H1 (cell line): ENCODE measurements at regions not wholly inside any gene's neighbourhood (a gene's known extent, or its start where the extent isn't known, plus 50 kb on each side); places are given as distances from the start of the nearest gene placed in this dataset.

Source experiments
- BRCA1 ChIP-seq: IDR thresholded peaks from 2 replicates; pipeline ENCODE4 v1.6.1; 2012; ENCODE audit warnings: low read depth, low read length, improper control_type of control experiment
- CBX8 ChIP-seq: fragments of 300-800, 300-1000 bp; sonication (generic); IDR thresholded peaks from 2 replicates; pipeline ENCODE4 v1.7.1; 2016; ENCODE audit warnings: low read depth, low read length, borderline replicate concordance
- EP300 ChIP-seq, 2 experiments: IDR thresholded peaks; 1 replicate in 1 of 2; 2 replicates in 1 of 2; pipeline ENCODE4 v1.6.1; 2011 to 2012; ENCODE audit warnings: low read depth in 2 of 2, low read length in 2 of 2, mild to moderate bottlenecking in 2 of 2, borderline replicate concordance in 1 of 2, inconsistent platforms in 1 of 2, moderate library complexity in 1 of 2
- HDAC6 ChIP-seq: IDR thresholded peaks from one replicate; pipeline ENCODE4 v1.7.1; 2012; ENCODE audit warnings: low read depth, mild to moderate bottlenecking, inconsistent platforms, low read length, moderate library complexity
- JUN ChIP-seq: IDR thresholded peaks from 2 replicates; pipeline ENCODE4 v1.6.1; 2011; ENCODE audit warnings: low read depth, mild to moderate bottlenecking, improper control_type of control experiment, low read length
- POLR2A ChIP-seq, 2 experiments: IDR thresholded peaks; 1 replicate in 1 of 2; 2 replicates in 1 of 2; pipeline ENCODE4 v1.6.1; 2011; ENCODE audit warnings: low read depth in 2 of 2, low read length in 2 of 2, mild to moderate bottlenecking in 2 of 2; ENCODE audit errors: control extremely low read depth in 1 of 2
- POU5F1 ChIP-seq: IDR thresholded peaks from 2 replicates; pipeline ENCODE4 v1.6.1; 2011; ENCODE audit warnings: low read depth, mild to moderate bottlenecking, low read length, moderate library complexity
- SP1 ChIP-seq: IDR thresholded peaks from 2 replicates; pipeline ENCODE4 v1.6.1; 2011; ENCODE audit warnings: low read depth, low read length
- TF ChIP-seq, protein P1 (sequence below), 3 experiments: IDR thresholded peaks; 1 replicate in 2 of 3; 2 replicates in 1 of 3; pipeline versions ENCODE4 v1.5.1 to v1.6.1; 2011; ENCODE audit warnings: low read length in 3 of 3, mild to moderate bottlenecking in 3 of 3, inconsistent platforms in 2 of 3, low read depth in 1 of 3, moderate library complexity in 1 of 3; ENCODE audit not compliant: insufficient read depth in 1 of 3; ENCODE audit errors: control extremely low read depth in 1 of 3
- TF ChIP-seq, protein P2 (sequence below): IDR thresholded peaks from 2 replicates; pipeline ENCODE4 v1.6.1; 2012; ENCODE audit warnings: inconsistent platforms
- TF ChIP-seq, protein P3 (sequence below): IDR thresholded peaks from 2 replicates; pipeline ENCODE4 v1.6.1; 2011; ENCODE audit warnings: low read length, improper control_type of control experiment

DNA sequence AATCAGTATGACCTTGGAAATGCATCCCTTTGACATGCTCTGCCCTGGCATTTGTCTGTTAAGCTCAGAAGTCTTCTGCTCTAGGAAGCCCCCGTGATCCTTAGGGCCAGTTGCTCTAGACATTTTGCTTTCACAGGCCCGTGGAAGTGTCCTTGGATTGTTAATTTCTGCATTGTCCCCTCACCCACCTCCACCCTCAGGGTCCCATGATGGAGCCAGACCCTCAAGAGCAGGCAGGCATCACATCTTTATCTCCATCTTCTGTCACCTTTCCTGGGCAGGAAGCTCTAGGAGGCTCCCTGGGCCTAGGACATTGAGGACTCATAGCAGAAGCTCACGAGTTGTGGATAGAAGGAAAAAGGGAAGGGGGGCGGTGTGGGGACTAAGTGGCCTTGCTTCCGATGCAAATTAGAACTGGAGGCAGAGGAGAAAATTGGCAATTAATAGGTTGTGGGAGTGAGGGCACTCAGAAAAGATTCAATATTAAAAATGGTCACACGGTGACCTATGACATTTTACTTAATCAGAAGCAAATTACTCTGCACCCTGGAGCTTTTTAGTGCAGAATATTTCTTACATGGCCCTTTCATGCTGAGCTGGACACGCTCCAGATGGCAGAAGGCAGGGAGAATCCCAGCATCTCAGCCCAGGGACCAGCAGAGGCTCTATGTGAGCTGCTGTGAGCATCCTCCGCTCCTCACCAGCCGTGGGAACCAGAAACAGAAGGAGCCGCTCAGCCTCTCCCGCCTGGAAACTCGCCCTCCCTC, 185.0 kb downstream of the MATN1 start:
- TF ChIP-seq, protein P1, sequence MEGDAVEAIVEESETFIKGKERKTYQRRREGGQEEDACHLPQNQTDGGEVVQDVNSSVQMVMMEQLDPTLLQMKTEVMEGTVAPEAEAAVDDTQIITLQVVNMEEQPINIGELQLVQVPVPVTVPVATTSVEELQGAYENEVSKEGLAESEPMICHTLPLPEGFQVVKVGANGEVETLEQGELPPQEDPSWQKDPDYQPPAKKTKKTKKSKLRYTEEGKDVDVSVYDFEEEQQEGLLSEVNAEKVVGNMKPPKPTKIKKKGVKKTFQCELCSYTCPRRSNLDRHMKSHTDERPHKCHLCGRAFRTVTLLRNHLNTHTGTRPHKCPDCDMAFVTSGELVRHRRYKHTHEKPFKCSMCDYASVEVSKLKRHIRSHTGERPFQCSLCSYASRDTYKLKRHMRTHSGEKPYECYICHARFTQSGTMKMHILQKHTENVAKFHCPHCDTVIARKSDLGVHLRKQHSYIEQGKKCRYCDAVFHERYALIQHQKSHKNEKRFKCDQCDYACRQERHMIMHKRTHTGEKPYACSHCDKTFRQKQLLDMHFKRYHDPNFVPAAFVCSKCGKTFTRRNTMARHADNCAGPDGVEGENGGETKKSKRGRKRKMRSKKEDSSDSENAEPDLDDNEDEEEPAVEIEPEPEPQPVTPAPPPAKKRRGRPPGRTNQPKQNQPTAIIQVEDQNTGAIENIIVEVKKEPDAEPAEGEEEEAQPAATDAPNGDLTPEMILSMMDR (IDR thresholded peaks at IDR 0.05; ENCODE audit: control extremely low read depth in 1 of 3, insufficient read depth in 1 of 3, low read depth in 1 of 3, low read length in 3 of 3), result no peak
- TF ChIP-seq BRCA1 (no peak), POLR2A (IDR thresholded peaks at IDR 0.05; ENCODE audit: control extremely low read depth in 1 of 2, low read depth in 2 of 2, low read length in 2 of 2) (no peak), EP300 (IDR thresholded peaks at IDR 0.05; ENCODE audit: borderline replicate concordance in 1 of 2, low read depth in 2 of 2, low read length in 2 of 2) (no peak), POU5F1 (no peak), CBX8 (no peak), SP1 (no peak), HDAC6 (no peak), JUN (no peak)
- TF ChIP-seq, protein P2, sequence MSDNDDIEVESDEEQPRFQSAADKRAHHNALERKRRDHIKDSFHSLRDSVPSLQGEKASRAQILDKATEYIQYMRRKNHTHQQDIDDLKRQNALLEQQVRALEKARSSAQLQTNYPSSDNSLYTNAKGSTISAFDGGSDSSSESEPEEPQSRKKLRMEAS, result no peak
- TF ChIP-seq, protein P3, sequence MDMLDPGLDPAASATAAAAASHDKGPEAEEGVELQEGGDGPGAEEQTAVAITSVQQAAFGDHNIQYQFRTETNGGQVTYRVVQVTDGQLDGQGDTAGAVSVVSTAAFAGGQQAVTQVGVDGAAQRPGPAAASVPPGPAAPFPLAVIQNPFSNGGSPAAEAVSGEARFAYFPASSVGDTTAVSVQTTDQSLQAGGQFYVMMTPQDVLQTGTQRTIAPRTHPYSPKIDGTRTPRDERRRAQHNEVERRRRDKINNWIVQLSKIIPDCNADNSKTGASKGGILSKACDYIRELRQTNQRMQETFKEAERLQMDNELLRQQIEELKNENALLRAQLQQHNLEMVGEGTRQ, result no peak
